Esophagus muscularis mucosa (tissue), 4 donors: ENCODE measurements at regions not wholly inside any gene's neighbourhood (a gene's known extent, or its start where the extent isn't known, plus 50 kb on each side); places are given as distances from the start of the nearest gene placed in this dataset.

Experiments used
- CTCF ChIP-seq, 3 experiments: fragments of 200-600 bp in 2 of 3; fragments of 450-650 bp in 1 of 3; sonication (generic) in 2 of 3; IDR thresholded peaks; one replicate each; pipeline ENCODE4 v1.5.1; 2017 to 2019; ENCODE audit warnings: antibody characterized with exemption in 3 of 3, mild to moderate bottlenecking in 2 of 3, moderate library complexity in 1 of 3
- EP300 ChIP-seq: sonication (generic); formaldehyde crosslinking; IDR thresholded peaks from one replicate; pipeline ENCODE4 v1.6.1; 2017; ENCODE audit warnings: antibody characterized with exemption
- POLR2A ChIP-seq: fragments of 450-650 bp; IDR thresholded peaks from one replicate; pipeline ENCODE4 v1.6.1; 2017; ENCODE audit warnings: antibody characterized with exemption, moderate library complexity, mild to moderate bottlenecking, low read depth
- POLR2AphosphoS5 ChIP-seq, 2 donors: sonication (generic); formaldehyde crosslinking; IDR thresholded peaks; one replicate each; pipeline ENCODE4 v1.6.1; 2017; ENCODE audit warnings: antibody characterized with exemption in 2 of 2

DNA sequence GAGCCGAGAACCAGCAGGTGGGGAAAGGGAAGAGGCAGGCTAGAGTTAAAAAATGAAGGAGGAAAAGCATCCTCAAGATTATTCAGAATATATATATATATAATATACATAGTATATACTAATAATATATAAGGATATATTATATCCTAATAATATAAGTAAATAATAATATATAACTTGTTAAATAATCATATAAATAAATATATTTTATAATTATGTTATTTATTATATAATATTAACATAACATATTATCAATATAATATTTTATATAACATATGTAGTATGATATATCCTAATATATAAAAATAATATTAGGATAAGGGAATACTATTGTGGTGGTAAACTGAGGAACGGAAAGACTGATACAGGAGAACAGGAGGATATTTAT, 171.8 kb downstream of the TRIM27 start:
- no peak for TF ChIP-seq CTCF (IDR thresholded peaks at IDR 0.05)
- TF ChIP-seq EP300, result no peak
- TF ChIP-seq POLR2A, result no peak
- no peak for TF ChIP-seq POLR2AphosphoS5 (IDR thresholded peaks at IDR 0.05)
